H9 (cell line): ENCODE measurements at regions not wholly inside any gene's neighbourhood (a gene's known extent, or its start where the extent isn't known, plus 50 kb on each side); places are given as distances from the start of the nearest gene placed in this dataset.

Experiments
- DNase-seq: peaks from one replicate; pipeline ENCODE4 v3.0.0-alpha.2; 2017
- H2AFZ ChIP-seq: one replicate; pipeline ENCODE4 v1.6.1; 2013; ENCODE audit warnings: mild to moderate bottlenecking, low read length, control low read depth, moderate library complexity
- H2AK5ac ChIP-seq: 2 replicates; pipeline ENCODE4 v1.6.1; 2013; ENCODE audit warnings: low read length, control low read depth, mixed read lengths; ENCODE audit not compliant: insufficient read length
- H2BK120ac ChIP-seq: one replicate; pipeline ENCODE4 v1.6.1; 2013; ENCODE audit warnings: low read depth, mild to moderate bottlenecking, low read length, control low read depth, inconsistent platforms; ENCODE audit not compliant: poor library complexity, severe bottlenecking
- H2BK12ac ChIP-seq: 2 replicates; pipeline ENCODE4 v1.6.1; 2013; ENCODE audit warnings: low read length, control low read depth, mixed read lengths, low read depth; ENCODE audit not compliant: insufficient read length
- H2BK15ac ChIP-seq: 2 replicates; pipeline ENCODE4 v1.6.1; 2013; ENCODE audit warnings: low read depth, low read length, control low read depth
- H2BK20ac ChIP-seq: one replicate; pipeline ENCODE4 v1.6.1; 2013; ENCODE audit warnings: low read depth, mild to moderate bottlenecking, low read length, control low read depth, inconsistent platforms; ENCODE audit not compliant: poor library complexity, severe bottlenecking
- H2BK5ac ChIP-seq: 2 replicates; pipeline ENCODE4 v1.6.1; 2013; ENCODE audit warnings: low read length, control low read depth, mixed read lengths; ENCODE audit not compliant: insufficient read length
- H3K14ac ChIP-seq: 2 replicates; pipeline ENCODE4 v1.6.1; 2013; ENCODE audit warnings: low read length, control low read depth; ENCODE audit not compliant: insufficient read depth
- H3K18ac ChIP-seq: 2 replicates; pipeline ENCODE4 v1.6.1; 2013; ENCODE audit warnings: low read depth, mild to moderate bottlenecking, mixed read lengths, low read length, control low read depth; ENCODE audit not compliant: insufficient read length
- H3K23ac ChIP-seq: 2 replicates; pipeline ENCODE4 v1.6.1; 2013; ENCODE audit warnings: low read length, control low read depth, mixed read lengths, low read depth; ENCODE audit not compliant: insufficient read length
- H3K23me2 ChIP-seq: 2 replicates; pipeline ENCODE4 v1.6.1; 2013; ENCODE audit warnings: low read depth, mild to moderate bottlenecking, mixed read lengths, low read length, control low read depth; ENCODE audit not compliant: insufficient read length, poor library complexity, severe bottlenecking
- H3K27ac ChIP-seq: 2 replicates; pipeline ENCODE4 v1.5.1; 2013; ENCODE audit warnings: low read length, control low read depth, mixed read lengths, low read depth; ENCODE audit not compliant: insufficient read length
- H3K27me3 ChIP-seq: 2 replicates; pipeline ENCODE4 v1.6.1; 2013; ENCODE audit warnings: low read length, control low read depth, inconsistent platforms; ENCODE audit not compliant: insufficient read depth
- H3K4ac ChIP-seq: 2 replicates; pipeline ENCODE4 v1.6.1; 2013; ENCODE audit warnings: low read depth, mild to moderate bottlenecking, control low read depth, inconsistent platforms, low read length, moderate library complexity
- H3K4me1 ChIP-seq: 2 replicates; pipeline ENCODE4 v1.6.1; 2013; ENCODE audit warnings: low read length, control low read depth, inconsistent platforms; ENCODE audit not compliant: insufficient read depth
- H3K4me2 ChIP-seq: 2 replicates; pipeline ENCODE4 v1.6.1; 2013; ENCODE audit warnings: low read length, control low read depth, mixed read lengths; ENCODE audit not compliant: insufficient read length, insufficient read depth
- H3K56ac ChIP-seq: 2 replicates; pipeline ENCODE4 v1.6.1; 2013; ENCODE audit warnings: low read depth, mild to moderate bottlenecking, mixed read lengths, low read length, control low read depth; ENCODE audit not compliant: insufficient read length
- H3K79me1 ChIP-seq: 2 replicates; pipeline ENCODE4 v1.6.1; 2013; ENCODE audit warnings: low read depth, mild to moderate bottlenecking, moderate library complexity, low read length, control low read depth, inconsistent platforms; ENCODE audit not compliant: insufficient read depth, poor library complexity, severe bottlenecking
- H3K79me2 ChIP-seq: 2 replicates; pipeline ENCODE4 v1.6.1; 2013; ENCODE audit warnings: low read length, control low read depth, inconsistent platforms; ENCODE audit not compliant: insufficient read depth
- H3K9ac ChIP-seq: 2 replicates; pipeline ENCODE4 v1.6.1; 2013; ENCODE audit warnings: low read length, control low read depth, mixed read lengths; ENCODE audit not compliant: insufficient read length; ENCODE audit errors: extremely low read depth
- H3K9me3 ChIP-seq: one replicate; pipeline ENCODE4 v1.6.1; 2013; ENCODE audit warnings: low read depth, low read length, inconsistent platforms; ENCODE audit not compliant: control insufficient read depth
- H3T11ph ChIP-seq: one replicate; pipeline ENCODE4 v1.6.1; 2013; ENCODE audit warnings: mild to moderate bottlenecking, low read length, control low read depth, inconsistent platforms
- H4K20me1 ChIP-seq: one replicate; pipeline ENCODE4 v1.6.1; 2013; ENCODE audit not compliant: control insufficient read depth, insufficient read length, insufficient read depth
- H4K5ac ChIP-seq: 2 replicates; pipeline ENCODE4 v1.6.1; 2013; ENCODE audit warnings: low read depth, mild to moderate bottlenecking, mixed read lengths, low read length, control low read depth; ENCODE audit not compliant: insufficient read length
- H4K8ac ChIP-seq: replicated peaks from 2 replicates; pipeline ENCODE4 v1.6.1; 2013; ENCODE audit warnings: low read length, control low read depth, mixed read lengths, low read depth; ENCODE audit not compliant: insufficient read length
- H4K91ac ChIP-seq: 2 replicates; pipeline ENCODE4 v1.6.1; 2013; ENCODE audit warnings: low read depth, mild to moderate bottlenecking, moderate library complexity, mixed read lengths, low read length, control low read depth; ENCODE audit not compliant: insufficient read length
- H3K27ac Mint-ChIP-seq, 3 experiments: 2 replicates in 2 of 3; 3 replicates in 1 of 3; pipeline ENCODE4 v1.8.0; 2020 to 2021; ENCODE audit warnings: mixed read lengths in 3 of 3, mild to moderate bottlenecking in 1 of 3, moderate library complexity in 1 of 3
- H3K27me3 Mint-ChIP-seq: 2 replicates; pipeline ENCODE4 v1.8.0; 2021; ENCODE audit warnings: low read depth, mild to moderate bottlenecking, moderate library complexity, mixed read lengths
- H3K36me3 Mint-ChIP-seq, 3 experiments: 2 replicates in 2 of 3; 3 replicates in 1 of 3; pipeline ENCODE4 v1.8.0; 2020 to 2021; ENCODE audit warnings: low read depth in 3 of 3, mixed read lengths in 3 of 3; ENCODE audit not compliant: insufficient read depth in 1 of 3
- H3K4me1 Mint-ChIP-seq, 2 experiments: 2 replicates each; pipeline ENCODE4 v1.8.0; 2020; ENCODE audit warnings: mixed read lengths in 2 of 2
- H3K4me3 Mint-ChIP-seq, 2 experiments: 2 replicates in 1 of 2; 3 replicates in 1 of 2; pipeline ENCODE4 v1.8.0; 2020 to 2021; ENCODE audit warnings: mild to moderate bottlenecking in 2 of 2, mixed read lengths in 2 of 2, moderate library complexity in 1 of 2
- H3K9me3 Mint-ChIP-seq, 2 experiments: 2 replicates in 1 of 2; 3 replicates in 1 of 2; pipeline ENCODE4 v1.8.0; 2020; ENCODE audit warnings: mild to moderate bottlenecking in 2 of 2, mixed read lengths in 2 of 2, moderate library complexity in 1 of 2
- WGBS: extraction: QIAGEN DNeasy Blood & Tissue Kit; methylation state at CpG from one replicate; pipeline ENCODE4 v1.1.7; 2013; ENCODE audit warnings: missing lambda C conversion rate, low lambda C conversion rate, mixed read lengths; ENCODE audit not compliant: insufficient read length; ENCODE audit errors: extremely low coverage; 5-methylcytosine and 5-hydroxymethylcytosine counted together
- microRNA-seq: library from miRNA; unstranded; fragments of <30 nt; microRNA quantifications from one replicate; pipeline ENCODE4, GENCODE V29; 2020; ENCODE audit warnings: borderline microRNAs expressed
- TF ChIP-seq, protein P1 (sequence below): fragments of 200-600 bp; sonication (generic); conservative IDR thresholded peaks from 3 replicates; pipeline ENCODE4 v1.8.0; 2021; ENCODE audit warnings: antibody characterized with exemption, mild to moderate bottlenecking

DNA sequence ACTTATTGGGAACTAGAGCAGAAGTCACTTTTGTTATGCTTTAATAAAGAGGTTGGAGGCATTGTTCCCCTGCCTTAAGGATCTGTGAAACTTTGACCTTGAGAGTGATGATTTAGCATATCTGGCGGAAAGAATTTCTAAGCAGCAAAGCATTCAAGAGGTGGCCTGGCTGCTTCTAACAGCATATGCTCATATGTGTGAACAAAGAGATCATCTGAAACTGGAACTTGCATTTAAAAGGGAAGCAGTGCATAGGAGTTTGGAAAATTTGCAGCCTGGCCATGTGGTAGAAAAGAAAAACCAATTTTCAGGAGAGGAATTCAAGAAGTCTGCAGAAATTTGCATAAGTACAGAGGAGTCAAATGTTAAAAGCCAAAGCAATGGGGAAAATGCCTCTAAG lies 56.4 kb upstream of the GOLIM4 start:
- Histone ChIP-seq H3K18ac (no peak overlapping the region), H2BK20ac (no peak overlapping the region), H2BK5ac (no peak overlapping the region), H3K27ac (no peak overlapping the region), H3K9me3 (no peaks in the 10 kb centered on the region), H3K56ac (no peak overlapping the region), H2BK12ac (no peak overlapping the region), H3K27me3 (no peaks in the 10 kb centered on the region), H3T11ph (no peak overlapping the region), H2AK5ac (no peak overlapping the region), H3K79me1 (no peaks in the 10 kb centered on the region), H3K9ac (no peak overlapping the region), H4K20me1 (no peaks in the 10 kb centered on the region), H4K8ac (no peak overlapping the region), H3K4ac (no peak overlapping the region), H3K79me2 (no peaks in the 10 kb centered on the region), H3K23me2 (no peaks in the 10 kb centered on the region), H3K14ac (no peak overlapping the region), H3K4me2 (no peak overlapping the region), H2AFZ (no peak overlapping the region), H3K23ac (no peak overlapping the region), H4K5ac (no peak overlapping the region), H3K4me1 (no peaks in the 10 kb centered on the region), H2BK15ac (no peak overlapping the region), H2BK120ac (no peak overlapping the region), H4K91ac (no peak overlapping the region)
- TF ChIP-seq, protein P1, sequence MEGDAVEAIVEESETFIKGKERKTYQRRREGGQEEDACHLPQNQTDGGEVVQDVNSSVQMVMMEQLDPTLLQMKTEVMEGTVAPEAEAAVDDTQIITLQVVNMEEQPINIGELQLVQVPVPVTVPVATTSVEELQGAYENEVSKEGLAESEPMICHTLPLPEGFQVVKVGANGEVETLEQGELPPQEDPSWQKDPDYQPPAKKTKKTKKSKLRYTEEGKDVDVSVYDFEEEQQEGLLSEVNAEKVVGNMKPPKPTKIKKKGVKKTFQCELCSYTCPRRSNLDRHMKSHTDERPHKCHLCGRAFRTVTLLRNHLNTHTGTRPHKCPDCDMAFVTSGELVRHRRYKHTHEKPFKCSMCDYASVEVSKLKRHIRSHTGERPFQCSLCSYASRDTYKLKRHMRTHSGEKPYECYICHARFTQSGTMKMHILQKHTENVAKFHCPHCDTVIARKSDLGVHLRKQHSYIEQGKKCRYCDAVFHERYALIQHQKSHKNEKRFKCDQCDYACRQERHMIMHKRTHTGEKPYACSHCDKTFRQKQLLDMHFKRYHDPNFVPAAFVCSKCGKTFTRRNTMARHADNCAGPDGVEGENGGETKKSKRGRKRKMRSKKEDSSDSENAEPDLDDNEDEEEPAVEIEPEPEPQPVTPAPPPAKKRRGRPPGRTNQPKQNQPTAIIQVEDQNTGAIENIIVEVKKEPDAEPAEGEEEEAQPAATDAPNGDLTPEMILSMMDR = no peak
- H3K27ac Mint-ChIP-seq = no peak overlapping the region
- WGBS = no CpG with 5 or more reads among the region's 1 CpG
- H3K4me3 Mint-ChIP-seq = no peak overlapping the region
- peaks cover 23 to 34% of the 10 kb centered on the region in 2 experiments for H3K9me3 Mint-ChIP-seq
- H3K27me3 Mint-ChIP-seq = no peaks in the 10 kb centered on the region; the same call in 1 of the 2 replicates
- no peaks in the 10 kb centered on the region for H3K4me1 Mint-ChIP-seq
- peaks cover 12 to 32% (median 18%) of the 10 kb centered on the region in 3 experiments for H3K36me3 Mint-ChIP-seq
- no peak for DNase-seq

Small RNA genes in the stretch of these regions (microRNA-seq; reads per million reads assigned to microRNA genes)
- gene MIR551B = 8.0 reads per million, percentile 42 among the genes with 10 or more reads in this experiment
